ENCODE measurements at regions not wholly inside any gene's neighbourhood (a gene's known extent, or its start where the extent isn't known, plus 50 kb on each side); places are given as distances from the start of the nearest gene placed in this dataset.

DNA sequence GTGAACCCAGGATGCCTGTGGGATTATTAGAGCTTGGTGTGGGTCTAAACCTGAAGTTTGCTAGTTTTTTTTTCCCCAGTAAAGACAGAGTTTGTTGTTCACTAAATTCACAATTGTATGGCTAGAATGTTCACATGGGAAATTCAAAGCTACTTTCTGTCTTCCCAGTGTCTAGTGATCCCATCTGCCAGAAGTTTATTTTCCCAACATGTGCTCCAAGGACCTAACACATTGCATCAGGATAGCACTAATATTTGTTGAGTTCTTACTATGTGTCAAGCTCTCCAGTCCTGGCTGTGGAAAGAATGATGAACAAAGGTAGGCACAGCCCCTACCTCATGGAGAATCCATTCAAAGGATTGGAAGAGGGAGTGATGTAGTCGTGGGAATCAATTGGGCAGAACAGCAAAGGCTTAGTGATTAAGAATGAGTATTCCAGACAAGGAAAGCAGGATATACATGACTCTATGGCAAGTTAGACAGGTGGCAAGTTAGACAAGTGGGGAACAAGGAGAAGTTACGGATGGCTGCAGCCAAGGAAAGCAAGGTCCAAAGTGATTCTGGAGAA lies 521.5 kb upstream of the WWC1 start:
- DNase-seq = no peak

DNA sequence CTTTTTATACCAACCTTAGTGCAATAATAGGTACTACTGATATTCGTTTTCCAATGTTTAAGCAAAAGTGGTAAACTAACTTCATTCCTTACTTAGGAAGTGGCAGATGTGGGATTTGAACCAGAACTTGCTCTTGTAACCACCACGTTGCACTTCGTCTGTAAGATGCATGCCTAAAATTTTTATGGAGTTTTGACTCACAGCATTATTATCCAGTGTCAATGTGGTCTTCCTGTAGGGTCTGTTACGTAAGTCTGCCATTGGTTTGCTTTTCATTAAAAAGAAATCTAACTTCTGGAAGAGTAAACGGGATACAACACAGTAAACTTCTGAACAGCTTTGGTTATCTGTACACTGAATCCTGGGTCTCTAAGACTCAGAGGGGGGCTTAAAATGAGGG lies 521.0 kb upstream of the WWC1 start:
- no peak for DNase-seq

DNA sequence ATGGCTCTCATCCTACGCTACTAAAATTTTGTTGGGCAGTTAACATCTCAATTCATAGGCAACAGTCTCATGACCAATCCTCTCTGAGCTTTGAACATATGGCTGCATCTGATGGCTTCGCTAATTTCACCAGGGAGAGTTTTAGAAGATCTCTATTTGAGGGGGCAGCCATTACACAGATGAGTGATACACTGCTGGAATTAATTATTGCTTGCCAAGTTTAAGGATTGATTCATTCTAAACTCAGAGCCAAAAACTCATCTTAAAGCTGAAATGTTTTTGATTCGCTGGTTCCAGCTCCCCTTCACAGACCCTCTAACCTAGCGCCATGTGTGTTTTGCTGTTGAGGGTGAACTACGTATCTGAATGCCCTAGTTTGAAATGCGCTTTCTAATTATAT lies 519.9 kb upstream of the WWC1 start:
- DNase-seq = no peak

DNA sequence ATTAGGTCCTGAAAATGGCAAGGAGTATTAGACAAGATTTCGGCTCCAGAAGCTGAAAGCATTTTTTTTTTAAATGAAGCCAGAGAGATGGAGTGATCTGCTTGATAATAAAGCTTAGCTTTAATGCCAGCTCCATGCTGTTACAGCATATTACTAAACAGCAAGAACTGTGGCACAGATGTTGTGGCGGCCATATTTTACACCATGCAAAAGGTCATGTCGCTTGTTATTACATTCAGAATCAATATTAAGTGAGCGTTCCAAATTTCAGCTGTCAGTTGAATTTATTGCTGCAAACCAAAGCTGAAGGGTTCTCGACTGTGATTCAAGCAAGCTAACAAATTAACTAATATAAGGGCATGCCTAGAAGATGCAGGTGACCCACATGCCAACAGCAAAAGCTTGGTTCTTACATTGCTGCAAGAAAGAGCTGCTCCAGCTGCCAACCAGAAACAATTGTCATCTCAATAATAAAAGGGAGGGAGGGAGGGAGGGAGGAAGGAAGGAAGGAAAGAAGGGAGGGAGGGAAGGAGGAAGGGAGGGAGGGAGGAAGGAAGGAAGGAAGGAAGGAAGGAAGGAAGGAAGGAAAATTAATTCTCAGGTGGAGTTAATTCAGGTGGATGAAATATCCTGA lies 517.7 kb upstream of the WWC1 start:
- no peak for DNase-seq

DNA sequence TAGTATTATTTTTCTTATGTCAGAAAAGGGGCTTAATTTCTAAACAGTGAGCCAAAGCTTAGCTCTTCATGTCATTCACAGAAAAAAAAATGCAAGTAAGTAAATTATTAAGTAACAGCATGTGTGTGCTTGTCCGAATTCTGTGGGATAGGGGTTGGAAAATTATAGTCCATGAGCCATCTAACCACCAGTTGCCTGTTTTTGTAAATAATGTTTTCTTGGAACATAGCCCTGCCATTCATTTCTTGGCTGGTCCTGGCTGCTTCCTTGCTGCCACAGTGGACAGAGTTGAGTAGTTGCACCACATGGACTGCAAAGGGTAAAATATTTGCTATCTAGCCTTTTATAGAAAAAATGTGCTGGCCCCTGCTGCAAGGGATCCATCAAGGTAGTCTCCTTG lies 513.7 kb upstream of the WWC1 start:
- DNase-seq = no peak

DNA sequence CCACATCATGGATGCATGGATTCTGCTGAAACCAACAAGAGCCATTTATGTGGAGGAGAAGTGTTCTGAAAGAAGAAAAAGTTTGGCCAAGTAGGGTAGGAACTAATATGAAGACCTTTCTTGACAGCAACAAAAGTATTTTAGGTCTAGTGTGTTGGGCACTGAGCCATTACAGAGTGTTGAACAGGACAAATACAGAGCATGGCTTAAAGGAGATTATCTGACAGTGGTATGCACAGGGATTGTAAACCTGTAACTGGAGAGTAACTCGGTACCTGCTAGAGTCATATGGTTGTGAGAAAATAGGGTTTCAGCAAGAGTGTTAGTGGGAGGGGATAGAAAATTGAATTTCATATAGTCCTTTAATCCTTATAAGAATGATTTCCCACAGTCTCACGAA lies 513.2 kb upstream of the WWC1 start:
- DNase-seq = no peak

DNA sequence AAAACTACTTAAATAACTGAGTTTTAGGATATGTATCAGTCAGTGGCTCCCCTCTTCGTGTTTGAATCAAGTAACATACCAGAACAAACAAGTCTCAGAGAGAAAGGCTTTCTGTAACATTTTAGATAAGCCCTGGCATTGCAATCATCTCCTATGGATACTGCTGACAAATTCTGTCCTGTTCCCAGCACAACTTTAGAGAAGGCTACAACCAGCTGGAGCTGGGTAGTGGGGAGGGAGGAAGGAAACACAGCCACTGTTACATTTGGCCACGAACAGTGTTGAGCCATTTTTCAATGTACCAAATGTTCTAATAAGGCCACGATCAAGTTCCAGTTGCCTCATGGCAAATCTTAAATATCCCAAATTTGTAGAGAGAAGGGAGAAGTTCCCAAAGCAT lies 511.8 kb upstream of the WWC1 start:
- no peak for DNase-seq

DNA sequence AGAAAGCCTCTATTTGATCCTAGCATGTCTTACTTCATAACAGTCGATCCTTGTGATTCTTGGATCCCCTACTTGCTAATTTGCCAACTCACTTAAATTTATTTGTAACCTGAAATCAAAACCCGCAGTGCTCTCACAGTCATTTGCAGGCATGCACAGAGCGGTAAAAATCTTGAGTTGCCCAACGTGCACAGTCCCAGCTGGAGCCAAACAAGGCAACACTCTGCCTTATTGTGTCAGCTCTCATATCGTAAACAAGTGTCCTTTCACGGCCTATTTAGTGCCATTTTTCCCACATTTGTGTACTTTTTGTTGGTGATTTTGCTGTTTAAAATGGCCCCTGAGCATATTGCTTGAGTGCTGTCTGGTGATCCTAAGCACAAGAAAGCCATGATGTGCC lies 511.3 kb upstream of the WWC1 start:
- DNase-seq = no peak

DNA sequence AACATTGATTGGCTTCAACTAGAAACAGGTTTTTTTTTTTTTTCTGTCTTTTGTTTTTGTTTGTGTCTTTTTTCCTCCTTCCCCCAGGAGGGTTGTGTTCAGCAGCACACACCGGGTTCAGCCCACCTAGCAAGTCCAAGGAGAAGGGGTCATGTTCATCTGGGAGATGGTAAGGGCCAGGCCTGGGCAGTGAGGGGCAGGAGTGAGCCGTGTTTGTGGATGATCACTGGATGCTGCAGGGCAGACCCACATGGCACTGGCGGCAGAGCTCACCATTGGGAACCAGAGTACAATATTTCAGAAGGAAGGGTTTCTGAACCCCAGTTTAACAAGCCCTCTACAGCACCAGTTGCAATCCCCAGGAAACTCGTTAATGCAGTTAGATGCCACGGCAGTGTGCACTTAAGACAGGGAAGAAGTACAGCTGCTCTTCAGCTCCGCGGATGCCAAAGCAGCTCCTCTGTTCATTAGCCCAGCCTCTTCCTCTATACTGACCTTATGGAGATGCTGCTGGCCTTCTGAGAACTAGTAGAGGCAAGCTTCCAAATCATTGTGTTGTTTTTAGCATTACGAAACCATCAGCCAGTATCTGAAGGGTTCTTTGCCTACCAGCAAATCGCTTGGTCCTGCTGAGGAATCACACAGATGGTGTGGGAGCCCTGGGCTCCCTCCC lies 508.2 kb upstream of the WWC1 start:
- no peak for DNase-seq

DNA sequence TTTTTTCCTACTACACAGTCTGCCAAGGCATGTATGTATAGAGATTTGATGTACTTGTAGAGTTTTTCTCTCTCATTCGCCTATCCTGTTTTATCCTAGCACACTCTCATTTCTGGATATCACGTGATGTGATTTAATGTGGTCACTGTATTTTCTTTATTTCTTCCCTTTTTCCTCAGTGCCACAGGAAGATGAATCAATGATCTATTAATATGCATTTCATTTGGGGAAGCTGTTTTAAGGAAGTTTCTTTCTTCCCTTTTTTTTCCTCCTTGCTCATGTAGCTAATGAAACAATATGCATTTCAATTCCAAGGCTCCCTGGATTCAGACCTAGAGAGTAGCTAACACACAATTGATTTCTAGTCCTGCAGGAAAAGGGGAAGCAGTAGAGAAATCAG lies 506.3 kb upstream of the WWC1 start:
- DNase-seq = no peak

DNA sequence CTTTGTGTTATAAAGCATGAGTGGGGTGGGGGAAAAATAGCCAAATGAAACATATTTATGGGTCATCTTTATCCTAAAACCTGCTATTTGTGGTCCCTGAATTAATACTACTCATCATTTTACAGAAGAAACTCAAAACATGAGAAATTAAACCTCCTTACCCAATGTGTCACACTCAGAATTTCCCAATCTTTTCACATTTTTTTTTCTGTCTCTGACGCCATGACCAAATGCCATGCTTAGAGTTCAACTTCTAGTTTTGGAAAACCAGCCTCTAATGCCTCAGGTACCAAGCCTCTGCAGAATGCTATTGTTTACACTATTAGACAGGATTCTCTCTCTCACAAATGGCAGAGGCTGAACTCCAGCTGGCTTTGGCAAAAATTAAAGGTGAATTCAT lies 505.5 kb upstream of the WWC1 start:
- DNase-seq = no peak

DNA sequence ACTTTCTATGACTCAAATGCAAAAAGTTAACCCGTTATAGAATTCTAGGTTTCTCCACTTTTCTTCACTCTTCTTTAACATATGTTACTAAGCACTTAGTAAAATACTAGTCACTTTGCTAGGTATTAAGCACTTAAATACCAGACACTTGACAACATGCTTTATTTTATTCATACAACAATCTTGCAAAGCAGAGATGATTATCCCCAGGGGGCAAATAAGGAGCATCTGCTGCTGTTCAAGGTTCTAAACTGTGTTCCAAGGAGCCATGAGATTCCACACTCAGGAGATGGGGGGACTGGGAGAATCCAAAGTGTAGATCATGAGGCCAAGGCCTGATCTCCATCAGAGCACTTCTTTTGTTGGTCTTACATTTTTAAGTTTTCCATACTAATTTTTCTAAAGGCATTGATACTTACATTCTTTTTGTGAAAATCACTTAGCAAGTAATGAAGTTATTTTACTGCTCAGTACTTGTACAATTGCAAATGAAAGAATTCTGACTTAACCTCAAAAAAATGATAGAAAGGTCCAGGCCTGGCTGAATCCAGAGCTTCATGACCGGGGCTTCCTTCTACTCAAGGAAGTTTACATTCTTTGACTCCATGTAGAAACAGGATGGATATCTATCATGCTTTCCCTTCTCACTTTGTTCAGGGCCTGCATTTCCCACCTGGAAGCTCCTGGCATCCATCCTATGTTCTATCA lies 504.4 kb upstream of the WWC1 start:
- DNase-seq = no peak

DNA sequence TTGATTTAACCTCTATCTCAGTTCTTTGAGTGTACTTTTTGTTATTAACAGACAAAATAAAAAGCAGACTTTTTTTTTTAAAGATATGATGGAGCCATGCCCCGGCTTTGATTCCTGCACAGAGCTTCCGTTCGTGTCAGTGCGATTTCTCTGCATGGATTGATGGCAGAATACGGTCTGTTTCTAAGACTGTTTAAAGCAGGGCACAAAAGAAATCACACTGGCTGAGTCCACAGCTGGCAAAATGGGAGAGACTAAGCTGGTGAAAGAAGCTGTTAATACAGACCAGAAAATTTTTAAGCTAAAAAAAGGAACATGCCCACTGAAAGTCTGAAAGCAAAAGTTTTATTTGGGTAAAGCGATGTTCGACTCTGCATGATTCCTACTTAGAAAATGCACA lies 501.4 kb upstream of the WWC1 start:
- no peak for DNase-seq

DNA sequence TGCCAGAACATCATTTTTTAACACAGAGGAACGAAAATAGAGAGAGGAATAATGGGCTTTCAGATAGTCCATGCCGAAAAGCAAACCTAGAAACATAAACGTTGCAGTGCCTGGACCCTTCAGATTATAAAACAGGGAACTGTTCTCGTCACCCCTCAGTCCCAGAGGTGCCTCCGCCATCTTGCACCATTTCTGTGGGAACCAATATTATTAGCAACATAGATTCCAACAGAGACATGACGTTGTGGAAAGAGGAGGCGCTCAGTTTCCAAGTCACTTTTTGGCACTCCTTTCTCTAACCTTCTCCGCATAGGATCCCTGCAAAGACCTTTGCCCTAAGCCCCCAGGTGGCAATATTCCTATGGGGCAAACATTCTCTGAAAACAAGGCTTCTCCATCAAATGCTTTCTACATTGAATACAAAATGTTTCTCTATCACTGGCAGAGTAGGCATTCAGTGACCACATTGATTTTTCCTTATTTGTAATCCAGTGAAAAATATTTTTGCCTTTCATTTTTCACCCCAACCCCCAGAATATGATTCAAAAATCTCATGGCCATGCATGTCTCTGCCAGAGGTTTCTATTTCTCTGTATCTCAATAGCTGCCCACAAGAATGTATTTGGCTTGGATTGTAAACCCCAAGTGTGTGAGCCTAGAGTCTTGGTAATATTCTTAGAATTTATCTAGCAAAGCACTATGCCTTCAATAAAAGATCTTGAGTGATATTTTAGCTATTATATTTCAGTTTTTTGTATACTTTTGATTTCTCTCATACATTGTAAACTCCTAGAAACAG lies 500.8 kb upstream of the WWC1 start:
- no peak for DNase-seq

DNA sequence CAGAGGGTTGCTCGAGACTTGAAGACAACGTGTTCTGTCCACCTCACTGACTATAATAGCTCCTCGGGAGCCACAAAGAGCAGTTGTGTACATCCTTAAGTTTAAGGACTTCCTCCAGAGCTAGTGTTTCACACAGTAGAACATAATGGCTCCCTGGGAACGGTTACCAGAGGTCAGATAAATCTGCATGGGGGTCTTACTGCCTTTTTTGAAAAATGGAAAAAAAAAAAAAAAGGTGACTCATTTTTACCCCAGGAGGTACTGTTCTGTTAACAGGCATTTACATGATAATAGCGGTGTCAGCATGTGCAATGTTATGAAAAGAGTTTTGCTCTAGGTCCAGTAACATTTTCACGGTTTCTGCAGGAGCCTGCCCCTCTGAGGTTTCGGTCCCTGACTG lies 498.9 kb upstream of the WWC1 start:
- no peak for DNase-seq

DNA sequence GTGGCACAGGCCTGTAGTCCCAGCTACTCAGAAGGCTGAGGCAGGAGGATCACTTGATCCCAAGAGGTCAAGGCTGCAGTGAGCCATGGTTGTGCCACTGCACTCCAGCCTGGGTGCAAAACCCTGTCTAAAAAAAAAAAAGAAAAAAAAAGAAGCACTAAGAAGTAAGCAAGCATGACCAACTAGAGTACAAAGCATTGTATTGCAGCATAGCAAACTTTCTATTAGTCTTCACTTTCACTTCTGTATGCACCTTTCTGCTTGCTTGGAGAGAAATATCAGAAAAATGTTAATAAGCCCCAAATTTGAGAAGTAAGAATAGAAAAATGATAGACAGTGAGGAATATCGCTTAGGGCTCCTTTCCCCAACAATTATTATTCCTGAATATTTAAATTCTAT lies 497.7 kb upstream of the WWC1 start:
- DNase-seq = no peak

DNA sequence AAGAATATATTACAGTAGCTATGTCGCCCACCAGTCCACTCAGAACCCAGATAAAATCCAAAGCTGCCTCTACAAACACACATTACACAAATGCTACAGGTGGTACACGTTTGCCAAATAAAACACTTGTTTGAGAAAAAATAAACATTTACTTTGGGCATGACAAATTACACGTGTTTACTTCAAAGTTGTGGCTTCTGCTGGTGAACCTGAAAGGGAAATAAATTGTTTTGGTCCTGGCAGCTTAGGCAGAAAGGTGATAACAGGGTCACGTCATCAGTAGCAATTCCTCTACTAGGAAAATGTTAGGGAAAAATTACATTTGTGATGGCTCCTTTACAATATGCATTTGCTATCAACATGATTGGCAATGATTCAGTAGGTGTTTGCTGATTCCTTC lies 497.3 kb upstream of the WWC1 start:
- no peak for DNase-seq

DNA sequence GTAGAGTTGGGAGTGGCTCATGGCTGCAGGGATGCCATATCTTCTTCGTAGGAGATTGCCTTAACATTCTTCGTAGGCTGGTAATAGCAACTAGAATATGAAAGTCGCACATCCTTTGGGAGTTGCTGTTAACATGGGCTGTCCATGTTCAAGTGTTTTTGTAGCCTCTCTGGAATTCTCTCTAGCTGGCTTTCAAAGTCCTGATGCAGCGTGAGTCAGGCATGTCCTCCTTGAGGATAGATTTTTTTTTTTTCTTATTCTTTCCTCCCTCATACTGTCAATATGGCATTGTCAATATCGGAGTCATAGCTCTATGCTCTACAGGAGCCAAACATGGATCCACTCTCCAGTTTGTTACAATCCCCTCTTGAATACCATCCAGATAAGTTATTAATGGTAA lies 494.8 kb upstream of the WWC1 start:
- DNase-seq = no peak

DNA sequence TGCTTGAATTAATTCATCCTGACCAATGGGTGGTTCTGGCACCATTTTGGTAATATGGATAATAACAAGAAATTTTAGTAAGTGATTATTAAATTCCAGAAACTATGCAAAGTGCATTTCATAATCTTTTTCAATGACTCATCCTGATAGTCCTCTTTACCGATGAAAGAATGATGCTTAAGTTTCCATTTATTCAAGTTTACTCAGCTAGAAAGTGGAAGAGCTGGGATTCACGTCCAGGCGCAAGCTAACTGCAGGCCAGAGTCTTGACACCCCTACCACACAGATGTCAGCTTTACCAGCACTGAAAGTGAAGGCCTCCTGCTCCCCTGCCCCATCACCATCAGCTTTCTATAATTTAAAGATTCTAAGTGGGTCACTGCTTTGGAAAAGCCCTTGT lies 493.5 kb upstream of the WWC1 start:
- DNase-seq = no peak

DNA sequence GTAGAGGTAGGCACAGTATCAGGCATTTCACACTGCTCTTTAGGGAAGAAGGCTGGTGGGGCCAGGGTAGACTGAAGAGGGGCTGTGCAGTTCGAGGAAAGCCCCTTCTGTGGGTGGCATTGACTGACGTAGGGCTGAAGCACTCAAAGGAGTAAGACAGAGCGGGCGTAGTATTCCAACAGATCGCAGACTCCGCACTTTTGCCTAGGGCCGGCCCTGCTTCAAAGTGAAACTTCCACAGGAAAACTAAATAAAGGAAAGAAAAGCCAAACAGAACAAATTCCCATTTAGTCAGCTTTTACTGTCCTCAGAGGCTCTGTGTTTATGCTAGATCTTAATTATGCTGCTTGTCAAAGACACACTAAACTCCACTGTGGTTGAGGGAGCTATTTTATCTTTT lies 493.0 kb upstream of the WWC1 start:
- DNase-seq = no peak

DNA sequence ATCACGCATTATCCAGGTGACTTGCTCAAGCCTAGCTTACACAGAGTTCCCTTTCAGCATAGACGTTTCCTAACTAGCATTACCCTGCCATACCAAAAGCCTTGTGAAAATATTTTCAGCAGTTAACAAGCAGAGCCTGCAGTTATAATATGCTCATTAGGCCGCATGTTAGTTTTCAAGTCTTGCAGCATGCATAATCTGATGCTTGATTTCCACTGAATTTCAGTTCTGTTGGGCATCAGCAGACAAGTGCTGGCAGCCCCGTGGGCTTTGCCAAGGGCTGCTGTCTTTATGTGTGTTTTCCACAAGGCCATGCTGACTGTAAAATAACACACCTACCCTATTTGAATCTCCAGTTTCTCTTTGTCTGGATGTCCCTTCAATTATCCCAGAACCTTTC lies 491.0 kb upstream of the WWC1 start:
- DNase-seq = no peak

DNA sequence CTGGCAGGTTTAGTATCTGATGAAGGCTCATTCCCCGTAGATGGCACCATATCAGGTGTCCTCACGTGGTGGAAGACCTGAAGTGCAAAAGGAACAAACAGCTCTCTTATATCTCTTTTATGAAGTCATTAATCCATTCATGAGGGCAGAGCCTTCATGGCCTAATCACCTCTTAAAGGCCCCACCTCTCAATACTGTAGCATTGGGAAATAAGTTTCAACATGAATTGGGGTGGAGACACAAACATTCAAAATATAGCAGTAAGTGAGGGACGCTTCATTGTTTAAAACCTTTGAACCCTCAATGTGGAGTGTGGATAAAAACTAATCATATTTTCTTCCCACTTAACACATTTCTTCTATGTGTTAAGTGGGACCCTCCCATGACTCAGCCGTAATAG lies 489.4 kb upstream of the WWC1 start:
- no peak for DNase-seq

DNA sequence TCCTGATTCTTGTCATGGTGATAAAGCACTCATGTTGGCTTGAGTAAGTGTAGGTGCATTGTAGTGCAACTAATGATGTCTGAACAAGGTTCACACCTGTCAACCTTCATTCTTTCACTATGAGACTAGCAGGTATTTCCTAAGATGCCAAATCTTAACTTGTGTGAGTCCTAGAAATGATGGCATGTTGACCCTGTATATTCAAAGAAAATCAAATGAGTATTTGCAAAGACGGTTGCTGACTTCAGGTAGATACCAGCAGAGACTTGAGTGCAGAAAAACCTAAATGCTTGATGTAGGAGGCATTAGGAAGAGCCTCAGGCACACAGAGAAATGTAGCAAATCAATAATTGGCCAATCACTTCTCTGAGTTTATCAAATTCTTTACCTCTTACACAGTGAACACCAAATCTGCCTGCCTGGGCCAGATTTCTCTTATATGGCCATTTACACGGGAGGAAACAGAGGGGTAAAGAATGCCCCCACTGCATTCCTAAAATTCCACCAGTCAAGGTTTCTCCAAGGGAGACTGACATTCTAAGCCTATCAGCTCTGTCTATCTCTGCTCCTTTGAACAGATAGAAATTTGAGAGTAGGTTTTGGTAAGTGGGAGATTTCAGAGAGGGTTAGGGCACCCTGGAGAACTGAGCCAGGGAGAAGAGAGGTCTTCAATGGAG lies 488.6 kb upstream of the WWC1 start:
- DNase-seq = no peak

All from activated CD8-positive, alpha-beta memory T cell treated with anti-CD3 and anti-CD28 coated beads, Interleukin-2, amount 50 U/mL, for 4 hours (primary cell).